Breast epithelium (tissue), 3 donors: ENCODE measurements at regions not wholly inside any gene's neighbourhood (a gene's known extent, or its start where the extent isn't known, plus 50 kb on each side); places are given as distances from the start of the nearest gene placed in this dataset.

Experiments used
- CTCF ChIP-seq, 3 donors: fragments of 450-650 bp; IDR thresholded peaks; one replicate each; pipeline ENCODE4 v1.5.1; 2016 to 2017; ENCODE audit warnings: antibody characterized with exemption in 3 of 3, mild to moderate bottlenecking in 3 of 3, moderate library complexity in 3 of 3
- POLR2A ChIP-seq: fragments of 450-650 bp; IDR thresholded peaks from one replicate; pipeline ENCODE4 v1.6.1; 2016; ENCODE audit warnings: antibody characterized with exemption, mild to moderate bottlenecking, moderate library complexity

- no peak for TF ChIP-seq CTCF (IDR thresholded peaks at IDR 0.05)
- TF ChIP-seq POLR2A = no peak
These were observed 545.6 kb downstream of the QKI start for GRCh38 chr6:163960128-163960527.
